ENCODE measurements at regions not wholly inside any gene's neighbourhood (a gene's known extent, or its start where the extent isn't known, plus 50 kb on each side); places are given as distances from the start of the nearest gene placed in this dataset.

GRCh38 chr10:124211921-124212320, 118.5 kb upstream of the CHST15 start:
- H3K9me3 Mint-ChIP-seq (ENCODE audit: unreplicated experiment): peaks cover 5% of the 10 kb centered on the region
- peaks cover 4% of the 10 kb centered on the region for H3K36me3 Mint-ChIP-seq (ENCODE audit: unreplicated experiment)
- H3K4me1 Mint-ChIP-seq (ENCODE audit: low read depth, unreplicated experiment): peaks cover 4% of the 10 kb centered on the region
- TF ChIP-seq CTCF (IDR thresholded peaks at IDR 0.05; ENCODE audit: partially characterized antibody, unreplicated experiment): no peak
- DNase-seq: no peak
- H3K4me3 Mint-ChIP-seq (ENCODE audit: unreplicated experiment): no peak overlapping the region
- H3K27ac Mint-ChIP-seq (ENCODE audit: unreplicated experiment): no peak overlapping the region
- H3K27me3 Mint-ChIP-seq (ENCODE audit: unreplicated experiment): peaks cover 5% of the 10 kb centered on the region

- no peak for TF ChIP-seq CTCF (IDR thresholded peaks at IDR 0.05; ENCODE audit: partially characterized antibody, unreplicated experiment)
- Mint-ChIP-seq H3K4me3 (ENCODE audit: unreplicated experiment) (no peak overlapping the region), H3K4me1 (ENCODE audit: low read depth, unreplicated experiment) (peaks cover 4% of the 10 kb centered on the region), H3K9me3 (ENCODE audit: unreplicated experiment) (peaks cover 2% of the 10 kb centered on the region), H3K27ac (ENCODE audit: unreplicated experiment) (no peak overlapping the region), H3K36me3 (ENCODE audit: unreplicated experiment) (peaks cover 4% of the 10 kb centered on the region), H3K27me3 (ENCODE audit: unreplicated experiment) (peaks cover 5% of the 10 kb centered on the region)
- no peak for DNase-seq
Observed at GRCh38 chr10:124210263-124210662, 116.9 kb upstream of the CHST15 start.

GRCh38 chr10:124207391-124207790, 114.0 kb upstream of the CHST15 start:
- Mint-ChIP-seq H3K27ac (ENCODE audit: unreplicated experiment) (no peak overlapping the region), H3K4me1 (ENCODE audit: low read depth, unreplicated experiment) (no peaks in the 10 kb centered on the region), H3K4me3 (ENCODE audit: unreplicated experiment) (no peak overlapping the region), H3K9me3 (ENCODE audit: unreplicated experiment) (no peaks in the 10 kb centered on the region), H3K27me3 (ENCODE audit: unreplicated experiment) (peaks cover 2% of the 10 kb centered on the region), H3K36me3 (ENCODE audit: unreplicated experiment) (peaks cover 1% of the 10 kb centered on the region)
- no peak for TF ChIP-seq CTCF (IDR thresholded peaks at IDR 0.05; ENCODE audit: partially characterized antibody, unreplicated experiment)
- DNase-seq: no peak

GRCh38 chr10:124206616-124207015, 113.2 kb upstream of the CHST15 start:
- Mint-ChIP-seq H3K36me3 (ENCODE audit: unreplicated experiment) (peaks cover 5% of the 10 kb centered on the region), H3K4me3 (ENCODE audit: unreplicated experiment) (no peak overlapping the region), H3K27ac (ENCODE audit: unreplicated experiment) (no peak overlapping the region), H3K4me1 (ENCODE audit: low read depth, unreplicated experiment) (no peaks in the 10 kb centered on the region), H3K9me3 (ENCODE audit: unreplicated experiment) (no peaks in the 10 kb centered on the region), H3K27me3 (ENCODE audit: unreplicated experiment) (peaks cover 2% of the 10 kb centered on the region)
- no peak for DNase-seq
- no peak for TF ChIP-seq CTCF (IDR thresholded peaks at IDR 0.05; ENCODE audit: partially characterized antibody, unreplicated experiment)

GRCh38 chr10:124205432-124205831, 112.0 kb upstream of the CHST15 start:
- H3K4me1 Mint-ChIP-seq (ENCODE audit: low read depth, unreplicated experiment): no peaks in the 10 kb centered on the region
- H3K9me3 Mint-ChIP-seq (ENCODE audit: unreplicated experiment): no peaks in the 10 kb centered on the region
- no peak for DNase-seq
- peaks cover 3% of the 10 kb centered on the region for H3K27me3 Mint-ChIP-seq (ENCODE audit: unreplicated experiment)
- peaks cover 5% of the 10 kb centered on the region for H3K36me3 Mint-ChIP-seq (ENCODE audit: unreplicated experiment)
- TF ChIP-seq CTCF (IDR thresholded peaks at IDR 0.05; ENCODE audit: partially characterized antibody, unreplicated experiment): no peak
- no peak overlapping the region for H3K4me3 Mint-ChIP-seq (ENCODE audit: unreplicated experiment)
- no peak overlapping the region for H3K27ac Mint-ChIP-seq (ENCODE audit: unreplicated experiment)
